ENCODE measurements at regions not wholly inside any gene's neighbourhood (a gene's known extent, or its start where the extent isn't known, plus 50 kb on each side); places are given as distances from the start of the nearest gene placed in this dataset.
A peak's percentile ranks its signal among the peaks of the same experiment; 100 is the strongest.
"Not testable (repeated sequence)": the region's sequence is repeated elsewhere in the genome, so short reads cannot be mapped to it uniquely, and the experiment has no call there.

- DNase-seq (ENCODE audit: low spot score) = no peak
These were observed 275.6 kb downstream of the CETN3 start for GRCh38 chr5:90133941-90134340.

GRCh38 chr5:90131383-90132133 is 278.0 kb downstream of the CETN3 start:
- peak; percentile 15 for DNase-seq (ENCODE audit: low spot score)

GRCh38 chr5:90128551-90128950 is 281.0 kb downstream of the CETN3 start:
- no peak for DNase-seq (ENCODE audit: low spot score)

GRCh38 chr5:90119531-90119971 is 290.0 kb downstream of the CETN3 start:
- DNase-seq (ENCODE audit: low spot score) = no peak

GRCh38 chr5:90117005-90117404 is 292.6 kb downstream of the CETN3 start:
- DNase-seq (ENCODE audit: low spot score) = no peak

GRCh38 chr5:90113108-90113507 is 296.4 kb downstream of the CETN3 start:
- no peak for DNase-seq (ENCODE audit: low spot score)

GRCh38 chr5:90112033-90112692 is 297.4 kb downstream of the CETN3 start:
- DNase-seq (ENCODE audit: low spot score) = no peak

GRCh38 chr5:90111364-90112032 is 298.1 kb downstream of the CETN3 start:
- peak; percentile 4 for DNase-seq (ENCODE audit: low spot score)

GRCh38 chr5:90109285-90109684 is 300.3 kb downstream of the CETN3 start:
- no peak for DNase-seq (ENCODE audit: low spot score)

- no peak for DNase-seq (ENCODE audit: low spot score)
These were observed 310.5 kb downstream of the CETN3 start for GRCh38 chr5:90099099-90099498.

- DNase-seq (ENCODE audit: low spot score) = no peak
These were observed 312.5 kb downstream of the CETN3 start for GRCh38 chr5:90097082-90097477.

GRCh38 chr5:90096415-90097081 is 313.0 kb downstream of the CETN3 start:
- DNase-seq (ENCODE audit: low spot score) = no peak

GRCh38 chr5:90095292-90096060 is 314.1 kb downstream of the CETN3 start:
- DNase-seq (ENCODE audit: low spot score) = no peak

GRCh38 chr5:90093751-90094485 is 315.6 kb downstream of the CETN3 start:
- DNase-seq (ENCODE audit: low spot score) = no peak

- no peak for DNase-seq (ENCODE audit: low spot score)
These were observed 316.8 kb downstream of the CETN3 start for GRCh38 chr5:90092734-90093133.

- DNase-seq (ENCODE audit: low spot score) = no peak
These were observed 325.2 kb downstream of the CETN3 start for GRCh38 chr5:90084342-90084741.

GRCh38 chr5:90073026-90073570 is 336.5 kb downstream of the CETN3 start:
- not testable (repeated sequence) for DNase-seq (ENCODE audit: low spot score)

GRCh38 chr5:90071656-90072055 is 337.9 kb downstream of the CETN3 start:
- DNase-seq (ENCODE audit: low spot score) = no peak

GRCh38 chr5:90071066-90071465 is 338.5 kb downstream of the CETN3 start:
- DNase-seq (ENCODE audit: low spot score) = no peak

GRCh38 chr5:90066920-90067319 is 342.6 kb downstream of the CETN3 start:
- DNase-seq (ENCODE audit: low spot score) = no peak
